Endothelial cell of umbilical vein (primary cell): ENCODE measurements at regions not wholly inside any gene's neighbourhood (a gene's known extent, or its start where the extent isn't known, plus 50 kb on each side); places are given as distances from the start of the nearest gene placed in this dataset.

Experiments
- BruUV-seq: library from RNA; stranded (reverse); fragments of 400-500 nt; replicated peaks from 2 replicates; lab custom pipeline; 2021; lab: Mats Ljungman, UMichigan
- CTCF ChIA-PET: fragments of 300-600, 350-600 bp; sonication (Branson Sonifier 250); formaldehyde crosslinking; loops from one replicate; lab custom pipeline; 2021; ENCODE audit warnings: antibody characterized with exemption, inconsistent platforms; lab: Charles Lee
- POLR2A ChIA-PET: fragments of 300-600, 350-600 bp; sonication (Branson Sonifier 250); formaldehyde crosslinking; loops from one replicate; lab custom pipeline; 2021; ENCODE audit warnings: antibody characterized with exemption, inconsistent platforms; lab: Charles Lee
- DNase-seq: peaks from one replicate; pipeline ENCODE4 v3.0.0-alpha.2; 2011; ENCODE audit warnings: low read depth, low spot score
- FAIRE-seq: peaks from 2 replicates; lab custom pipeline; 2011; peaks lifted over from hg19 to GRCh38; lab: Jason Lieb, UNC
- H2AFZ ChIP-seq: 2 replicates; pipeline ENCODE4 v1.6.0; 2012; ENCODE audit warnings: low read depth, low read length, control low read depth, inconsistent platforms
- H3K27ac ChIP-seq: 2 replicates; pipeline ENCODE4 v1.5.1; 2011; ENCODE audit warnings: low read depth, mild to moderate bottlenecking, control low read depth, low read length, moderate library complexity; ENCODE audit not compliant: insufficient read depth
- H3K27me3 ChIP-seq, 2 experiments: 2 replicates each; pipeline versions ENCODE4 v1.6.0 to v1.6.1; 2011; ENCODE audit warnings: low read length in 2 of 2, mixed read lengths in 1 of 2; ENCODE audit not compliant: control insufficient read depth in 2 of 2, insufficient read depth in 2 of 2
- H3K36me3 ChIP-seq, 2 experiments: 2 replicates in 1 of 2; 3 replicates in 1 of 2; pipeline ENCODE4 v1.5.1; 2011; ENCODE audit warnings: low read length in 2 of 2, mild to moderate bottlenecking in 1 of 2, moderate library complexity in 1 of 2; ENCODE audit not compliant: control insufficient read depth in 2 of 2, insufficient read depth in 2 of 2; ENCODE audit errors: extremely low read depth in 1 of 2
- H3K4me1 ChIP-seq: 3 replicates; pipeline ENCODE4 v1.5.1; 2011; ENCODE audit warnings: mild to moderate bottlenecking, low read length; ENCODE audit not compliant: control insufficient read depth, insufficient read depth; ENCODE audit errors: extremely low read depth
- H3K4me2 ChIP-seq: 2 replicates; pipeline ENCODE4 v1.6.1; 2011; ENCODE audit warnings: low read length, control low read depth, mixed read lengths; ENCODE audit not compliant: insufficient read depth
- H3K4me3 ChIP-seq, 3 experiments: fragments of 200-600 bp in 1 of 3; sonication (generic), shearing (Covaris generic) in 1 of 3; replicated peaks in 1 of 3; 2 replicates each; pipeline ENCODE4 v1.5.1; 2011 to 2016; ENCODE audit warnings: control low read depth in 3 of 3, low read length in 3 of 3, mild to moderate bottlenecking in 2 of 3, inconsistent platforms in 1 of 3, low read depth in 1 of 3, moderate library complexity in 1 of 3; ENCODE audit not compliant: insufficient read depth in 1 of 3
- H3K79me2 ChIP-seq: 2 replicates; pipeline ENCODE4 v1.6.0; 2012; ENCODE audit warnings: low read length, inconsistent platforms; ENCODE audit not compliant: control insufficient read depth, insufficient read depth
- H3K9ac ChIP-seq: replicated peaks from 2 replicates; pipeline ENCODE3; 2011; ENCODE audit warnings: low read length, control low read depth; ENCODE audit not compliant: insufficient read depth; ENCODE audit errors: extremely low read depth
- H3K9me1 ChIP-seq: replicated peaks from 3 replicates; pipeline ENCODE4 v1.6.0; 2011; ENCODE audit warnings: mild to moderate bottlenecking, low read length; ENCODE audit not compliant: control insufficient read depth, insufficient read depth; ENCODE audit errors: extremely low read depth
- H3K9me3 ChIP-seq: replicated peaks from 2 replicates; pipeline ENCODE4 v1.5.1; 2012; ENCODE audit warnings: low read length, inconsistent platforms; ENCODE audit not compliant: control insufficient read depth, insufficient read depth
- H4K20me1 ChIP-seq: replicated peaks from 2 replicates; pipeline ENCODE3; 2011; ENCODE audit warnings: mild to moderate bottlenecking, low read length; ENCODE audit not compliant: control insufficient read depth, insufficient read depth; ENCODE audit errors: extremely low read depth
- EZH2 ChIP-seq: IDR thresholded peaks from 2 replicates; pipeline ENCODE4 v1.6.1; 2012; ENCODE audit warnings: borderline replicate concordance, low read depth, mild to moderate bottlenecking, moderate library complexity, low read length, inconsistent platforms; ENCODE audit not compliant: severe bottlenecking
- FOS ChIP-seq: IDR thresholded peaks from 2 replicates; pipeline ENCODE4 v1.6.1; 2011; ENCODE audit warnings: mild to moderate bottlenecking, low read length, moderate library complexity, borderline replicate concordance; ENCODE audit not compliant: insufficient read depth
- GATA2 ChIP-seq: IDR thresholded peaks from 2 replicates; pipeline ENCODE4 v1.7.0; 2011; ENCODE audit warnings: low read depth, mild to moderate bottlenecking, moderate library complexity, mixed read lengths, low read length; ENCODE audit not compliant: insufficient read length, insufficient read depth
- JUN ChIP-seq: IDR thresholded peaks from 2 replicates; pipeline ENCODE4 v1.6.1; 2011; ENCODE audit warnings: borderline replicate concordance, low read depth; ENCODE audit not compliant: insufficient read length, insufficient read depth
- MAX ChIP-seq: IDR thresholded peaks from 2 replicates; pipeline ENCODE4 v1.6.1; 2011; ENCODE audit not compliant: insufficient read depth, insufficient read length
- MYC ChIP-seq: IDR thresholded peaks from one replicate; pipeline ENCODE4 v1.6.1; 2011; ENCODE audit warnings: mild to moderate bottlenecking, low read depth, low read length
- POLR2A ChIP-seq: IDR thresholded peaks from 2 replicates; pipeline ENCODE4 v1.6.1; 2012; ENCODE audit warnings: low read depth, mild to moderate bottlenecking, control low read depth, low read length
- POLR2AphosphoS5 ChIP-seq: IDR thresholded peaks from 2 replicates; pipeline ENCODE4 v1.6.1; 2012; ENCODE audit warnings: low read depth, mild to moderate bottlenecking, control low read depth, low read length, moderate library complexity; ENCODE audit not compliant: insufficient read depth
- dilution Hi-C: fragments of 300-500 bp; cut with MboI; formaldehyde crosslinking; loops from one replicate; pipeline ENCODE4 v1.15.0; 2019; ENCODE audit warnings: low sequenced_read_pairs; ENCODE audit not compliant: extremely low pct_ligation_motif_present
- intact Hi-C: fragments of 100-400 bp; cut with micrococcal nuclease; formaldehyde crosslinking; loops from one replicate; pipeline ENCODE4 v1.10.0; 2022
- TF ChIP-seq, protein P1 (sequence below), 2 donors: IDR thresholded peaks; 1 replicate in 1 of 2; 2 replicates in 1 of 2; pipeline ENCODE4 v1.5.1; 2011; ENCODE audit warnings: low read length in 2 of 2, mild to moderate bottlenecking in 2 of 2, moderate library complexity in 2 of 2, control low read depth in 1 of 2, inconsistent platforms in 1 of 2, low read depth in 1 of 2; ENCODE audit not compliant: insufficient read depth in 1 of 2; ENCODE audit errors: extremely low read depth in 1 of 2

- no TSS peak for BruUV-seq
Measured at GRCh38 chr15:23850666-23851065, 163.6 kb upstream of the NDN start.

More at GRCh38 chr15:23850666-23851065, 163.6 kb upstream of the NDN start:
- Histone ChIP-seq H3K4me2 (no peak overlapping the region), H2AFZ (no peak overlapping the region), H3K27me3 (no peaks in the 10 kb centered on the region), H3K27ac (no peak overlapping the region), H3K79me2 (no peaks in the 10 kb centered on the region), H3K9me1 (no peaks in the 10 kb centered on the region), H3K36me3 (no peaks in the 10 kb centered on the region), H3K4me1 (no peaks in the 10 kb centered on the region), H3K4me3 (no peak overlapping the region), H3K9ac (no peak overlapping the region), H3K9me3 (peaks cover 5% of the 10 kb centered on the region), H4K20me1 (no peaks in the 10 kb centered on the region)
- no peak for TF ChIP-seq EZH2
- TF ChIP-seq GATA2, result no peak
- TF ChIP-seq MYC, result no peak
- no peak for TF ChIP-seq MAX
- no peak for TF ChIP-seq FOS
- TF ChIP-seq, protein P1, sequence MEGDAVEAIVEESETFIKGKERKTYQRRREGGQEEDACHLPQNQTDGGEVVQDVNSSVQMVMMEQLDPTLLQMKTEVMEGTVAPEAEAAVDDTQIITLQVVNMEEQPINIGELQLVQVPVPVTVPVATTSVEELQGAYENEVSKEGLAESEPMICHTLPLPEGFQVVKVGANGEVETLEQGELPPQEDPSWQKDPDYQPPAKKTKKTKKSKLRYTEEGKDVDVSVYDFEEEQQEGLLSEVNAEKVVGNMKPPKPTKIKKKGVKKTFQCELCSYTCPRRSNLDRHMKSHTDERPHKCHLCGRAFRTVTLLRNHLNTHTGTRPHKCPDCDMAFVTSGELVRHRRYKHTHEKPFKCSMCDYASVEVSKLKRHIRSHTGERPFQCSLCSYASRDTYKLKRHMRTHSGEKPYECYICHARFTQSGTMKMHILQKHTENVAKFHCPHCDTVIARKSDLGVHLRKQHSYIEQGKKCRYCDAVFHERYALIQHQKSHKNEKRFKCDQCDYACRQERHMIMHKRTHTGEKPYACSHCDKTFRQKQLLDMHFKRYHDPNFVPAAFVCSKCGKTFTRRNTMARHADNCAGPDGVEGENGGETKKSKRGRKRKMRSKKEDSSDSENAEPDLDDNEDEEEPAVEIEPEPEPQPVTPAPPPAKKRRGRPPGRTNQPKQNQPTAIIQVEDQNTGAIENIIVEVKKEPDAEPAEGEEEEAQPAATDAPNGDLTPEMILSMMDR (IDR thresholded peaks at IDR 0.05; ENCODE audit: extremely low read depth in 1 of 2, insufficient read depth in 1 of 2, low read depth in 1 of 2, low read length in 2 of 2), result no peak
- TF ChIP-seq POLR2AphosphoS5, result no peak
- TF ChIP-seq JUN, result no peak
- no peak for TF ChIP-seq POLR2A
- dilution Hi-C loops (no loop called here), intact Hi-C loops (no loop called here)
- FAIRE-seq, result no peak
- ChIA-PET POLR2A (no interaction called here), CTCF (no interaction called here)
- DNase-seq, result no peak
